CD14-positive monocyte (primary cell): ENCODE measurements at regions not wholly inside any gene's neighbourhood (a gene's known extent, or its start where the extent isn't known, plus 50 kb on each side); places are given as distances from the start of the nearest gene placed in this dataset.

ENCODE experiments used
- DNase-seq, 3 donors: peaks; one replicate each; pipeline ENCODE4 v3.0.0-alpha.2; 2011 to 2022
- H2AFZ ChIP-seq: 2 replicates; pipeline ENCODE4 v1.6.0; 2012; ENCODE audit warnings: mild to moderate bottlenecking, low read depth, low read length, inconsistent platforms; ENCODE audit not compliant: insufficient read depth, poor library complexity, severe bottlenecking
- H3K27ac ChIP-seq, 2 donors: 1 replicate in 1 of 2; 2 replicates in 1 of 2; pipeline ENCODE4 v1.5.1; 2012 to 2013; ENCODE audit warnings: low read length in 2 of 2, control low read depth in 1 of 2, inconsistent platforms in 1 of 2, low read depth in 1 of 2, mild to moderate bottlenecking in 1 of 2
- H3K27me3 ChIP-seq, 2 donors: one replicate each; pipeline versions ENCODE4 v1.6.0 to v1.6.1; 2011 to 2013; ENCODE audit warnings: low read length in 2 of 2; ENCODE audit not compliant: control insufficient read depth in 2 of 2, insufficient read depth in 2 of 2
- H3K36me3 ChIP-seq, 2 donors: replicated peaks in 1 of 2; 1 replicate in 1 of 2; 2 replicates in 1 of 2; pipeline versions ENCODE4 v1.5.1 to v1.6.1; 2012 to 2013; ENCODE audit warnings: low read length in 2 of 2, control low read depth in 1 of 2, inconsistent platforms in 1 of 2, mild to moderate bottlenecking in 1 of 2; ENCODE audit not compliant: insufficient read depth in 2 of 2, control insufficient read depth in 1 of 2
- H3K4me1 ChIP-seq, 2 donors: 1 replicate in 1 of 2; 2 replicates in 1 of 2; pipeline versions ENCODE4 v1.5.1 to v1.6.1; 2012 to 2013; ENCODE audit warnings: low read length in 2 of 2, control low read depth in 1 of 2, inconsistent platforms in 1 of 2, mild to moderate bottlenecking in 1 of 2, moderate library complexity in 1 of 2; ENCODE audit not compliant: insufficient read depth in 2 of 2, control insufficient read depth in 1 of 2
- H3K4me2 ChIP-seq: replicated peaks from 2 replicates; pipeline ENCODE3; 2012; ENCODE audit warnings: low read length, moderate library complexity, mild to moderate bottlenecking; ENCODE audit not compliant: poor library complexity, severe bottlenecking; ENCODE audit errors: extremely low read depth
- H3K4me3 ChIP-seq, 3 experiments: fragments of 200-600 bp in 1 of 3; sonication (generic) in 1 of 3; replicated peaks in 1 of 3; 1 replicate in 2 of 3; 2 replicates in 1 of 3; pipeline ENCODE4 v1.5.1; 2011 to 2013; ENCODE audit warnings: low read length in 3 of 3, mild to moderate bottlenecking in 3 of 3, control low read depth in 2 of 3, low read depth in 2 of 3, inconsistent platforms in 1 of 3, moderate library complexity in 1 of 3
- H3K79me2 ChIP-seq: 2 replicates; pipeline ENCODE4 v1.6.0; 2012; ENCODE audit warnings: mild to moderate bottlenecking, control low read depth, inconsistent platforms, low read length, moderate library complexity; ENCODE audit not compliant: insufficient read depth
- H3K9ac ChIP-seq: 2 replicates; pipeline ENCODE4 v1.6.0; 2017; ENCODE audit warnings: low read length, mild to moderate bottlenecking; ENCODE audit not compliant: insufficient read depth, poor library complexity, severe bottlenecking
- H3K9me3 ChIP-seq, 2 donors: replicated peaks in 1 of 2; 1 replicate in 1 of 2; 2 replicates in 1 of 2; pipeline versions ENCODE4 v1.5.1 to v1.6.1; 2012 to 2013; ENCODE audit warnings: low read length in 2 of 2, control low read depth in 1 of 2; ENCODE audit not compliant: control insufficient read depth in 1 of 2, insufficient read depth in 1 of 2
- H4K20me1 ChIP-seq: 2 replicates; pipeline ENCODE4 v1.6.0; 2012; ENCODE audit warnings: mild to moderate bottlenecking, low read length, control low read depth, moderate library complexity; ENCODE audit not compliant: insufficient read depth
- H3K27ac Mint-ChIP-seq, 7 donors: one replicate each; pipeline ENCODE4 v1.8.0; 2020; ENCODE audit warnings: mild to moderate bottlenecking in 7 of 7, mixed read lengths in 7 of 7, moderate library complexity in 6 of 7, inconsistent platforms in 2 of 7
- H3K27me3 Mint-ChIP-seq, 3 donors: one replicate each; pipeline ENCODE4 v1.8.0; 2021 to 2022; ENCODE audit warnings: low read depth in 3 of 3, mild to moderate bottlenecking in 3 of 3, mixed read lengths in 3 of 3, moderate library complexity in 3 of 3, inconsistent platforms in 1 of 3
- H3K36me3 Mint-ChIP-seq, 2 donors: one replicate each; pipeline ENCODE4 v1.8.0; 2020; ENCODE audit warnings: mixed read lengths in 2 of 2, inconsistent platforms in 1 of 2, mild to moderate bottlenecking in 1 of 2
- H3K4me1 Mint-ChIP-seq: one replicate; pipeline ENCODE4 v1.8.0; 2020; ENCODE audit warnings: mild to moderate bottlenecking, mixed read lengths
- H3K4me3 Mint-ChIP-seq, 2 donors: one replicate each; pipeline ENCODE4 v1.8.0; 2020; ENCODE audit warnings: mild to moderate bottlenecking in 2 of 2, mixed read lengths in 2 of 2, moderate library complexity in 1 of 2
- H3K9me3 Mint-ChIP-seq, 7 donors: one replicate each; pipeline ENCODE4 v1.8.0; 2020 to 2022; ENCODE audit warnings: mixed read lengths in 7 of 7, mild to moderate bottlenecking in 6 of 7, moderate library complexity in 6 of 7, inconsistent platforms in 2 of 7
- WGBS: methylation state at CpG from one replicate; pipeline ENCODE4 v1.1.5; 2013; ENCODE audit warnings: missing lambda C conversion rate; ENCODE audit not compliant: insufficient coverage; 5-methylcytosine and 5-hydroxymethylcytosine counted together
- intact Hi-C, 2 donors: fragments of 100-400 bp; cut with micrococcal nuclease; formaldehyde crosslinking; loops; one replicate each; pipeline versions ENCODE4 v1.15.0 to v1.15.1; 2023
- TF ChIP-seq, protein P1 (sequence below): fragments of 200-600 bp; IDR thresholded peaks from one replicate; pipeline ENCODE4 v1.8.0; 2022; ENCODE audit warnings: antibody characterized with exemption, mild to moderate bottlenecking

DNA sequence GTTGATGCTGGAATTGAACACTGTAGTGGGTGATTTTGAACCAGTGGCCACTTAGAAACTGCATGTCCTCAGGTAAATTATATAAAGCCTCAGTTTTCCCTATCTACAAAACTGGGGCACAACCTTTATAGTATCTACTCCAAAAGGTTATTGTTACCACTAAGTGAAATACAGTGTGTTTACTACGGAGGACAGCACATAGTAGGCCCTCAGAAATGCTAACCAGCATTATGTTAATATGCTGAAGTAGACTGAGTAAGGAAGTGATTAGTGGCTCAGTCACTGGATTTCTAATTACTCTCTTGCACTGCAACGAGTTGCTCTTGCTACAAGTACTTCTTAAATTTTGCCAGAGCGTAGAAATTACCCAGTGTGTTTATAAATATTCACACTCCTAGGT is 139.5 kb downstream of the HAUS1 start:
- TF ChIP-seq, protein P1, sequence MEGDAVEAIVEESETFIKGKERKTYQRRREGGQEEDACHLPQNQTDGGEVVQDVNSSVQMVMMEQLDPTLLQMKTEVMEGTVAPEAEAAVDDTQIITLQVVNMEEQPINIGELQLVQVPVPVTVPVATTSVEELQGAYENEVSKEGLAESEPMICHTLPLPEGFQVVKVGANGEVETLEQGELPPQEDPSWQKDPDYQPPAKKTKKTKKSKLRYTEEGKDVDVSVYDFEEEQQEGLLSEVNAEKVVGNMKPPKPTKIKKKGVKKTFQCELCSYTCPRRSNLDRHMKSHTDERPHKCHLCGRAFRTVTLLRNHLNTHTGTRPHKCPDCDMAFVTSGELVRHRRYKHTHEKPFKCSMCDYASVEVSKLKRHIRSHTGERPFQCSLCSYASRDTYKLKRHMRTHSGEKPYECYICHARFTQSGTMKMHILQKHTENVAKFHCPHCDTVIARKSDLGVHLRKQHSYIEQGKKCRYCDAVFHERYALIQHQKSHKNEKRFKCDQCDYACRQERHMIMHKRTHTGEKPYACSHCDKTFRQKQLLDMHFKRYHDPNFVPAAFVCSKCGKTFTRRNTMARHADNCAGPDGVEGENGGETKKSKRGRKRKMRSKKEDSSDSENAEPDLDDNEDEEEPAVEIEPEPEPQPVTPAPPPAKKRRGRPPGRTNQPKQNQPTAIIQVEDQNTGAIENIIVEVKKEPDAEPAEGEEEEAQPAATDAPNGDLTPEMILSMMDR, result no peak
- H3K4me2 ChIP-seq, result no peak overlapping the region
- H3K9ac ChIP-seq, result no peak overlapping the region
- no peaks in the 10 kb centered on the region for H3K4me1 ChIP-seq
- peaks cover 12 to 13% of the 10 kb centered on the region in 2 donors for H3K36me3 Mint-ChIP-seq
- H3K4me3 Mint-ChIP-seq, result no peak overlapping the region
- no peak for DNase-seq
- H3K27me3 ChIP-seq, result no peaks in the 10 kb centered on the region
- H3K4me1 Mint-ChIP-seq, result peaks cover 4% of the 10 kb centered on the region
- H3K27ac ChIP-seq, result peak overlapping the region in 1 of 2 donors; percentile 44
- H3K27ac Mint-ChIP-seq, result no peak overlapping the region
- intact Hi-C loops, result no loop called here
- no peaks in the 10 kb centered on the region for H3K9me3 Mint-ChIP-seq
- peaks cover 37% of the 10 kb centered on the region for H4K20me1 ChIP-seq
- peaks cover 67% of the 10 kb centered on the region for H3K79me2 ChIP-seq
- H3K27me3 Mint-ChIP-seq, result peaks cover 0 to 2% (median 0%) of the 10 kb centered on the region in 3 donors
- H3K4me3 ChIP-seq, result no peak overlapping the region
- H2AFZ ChIP-seq, result no peak overlapping the region
- no CpG with 5 or more reads among the region's 3 CpGs for WGBS
- no peaks in the 10 kb centered on the region for H3K9me3 ChIP-seq
- H3K36me3 ChIP-seq, result peaks cover 0 to 10% of the 10 kb centered on the region in 2 donors

DNA sequence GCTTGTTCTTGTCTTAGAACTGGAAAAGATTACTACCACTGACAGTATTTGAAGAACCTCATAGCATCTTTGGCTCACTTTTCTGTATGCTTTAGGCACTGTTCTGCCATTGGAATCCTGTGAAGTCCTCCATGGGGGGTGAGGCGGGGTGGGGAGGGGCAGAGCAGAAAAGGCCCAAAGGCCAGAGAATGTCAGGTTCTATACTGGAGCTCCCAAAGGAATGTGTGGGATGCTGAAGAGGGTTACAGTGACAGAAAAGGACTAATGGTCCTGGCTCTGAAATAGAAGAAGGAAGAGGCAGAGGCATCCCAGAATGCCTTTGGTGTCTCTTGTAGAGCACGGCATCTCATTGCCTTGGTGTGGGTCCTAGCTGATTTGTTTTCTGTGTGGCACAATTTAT is 141.9 kb downstream of the HAUS1 start:
- Histone ChIP-seq H3K27me3 (no peaks in the 10 kb centered on the region), H3K4me1 (peaks cover 17 to 20% of the 10 kb centered on the region in 2 donors), H3K9ac (no peak overlapping the region), H3K9me3 (no peaks in the 10 kb centered on the region), H4K20me1 (peaks cover 28% of the 10 kb centered on the region), H3K4me3 (no peak overlapping the region), H3K4me2 (no peak overlapping the region), H2AFZ (no peak overlapping the region), H3K27ac (peak overlapping the region in 1 of 2 donors; percentile 17), H3K79me2 (peaks cover 72% of the 10 kb centered on the region), H3K36me3 (no peaks in the 10 kb centered on the region)
- H3K4me3 Mint-ChIP-seq, result no peak overlapping the region
- H3K27me3 Mint-ChIP-seq, result peaks cover 0 to 3% (median 1%) of the 10 kb centered on the region in 3 donors
- H3K9me3 Mint-ChIP-seq, result no peaks in the 10 kb centered on the region
- no peak overlapping the region for H3K27ac Mint-ChIP-seq
- whole genome bisulfite sequencing, result 100% methylated on average over 2 of the region's 2 CpGs
- intact Hi-C loops, result no loop called here
- H3K36me3 Mint-ChIP-seq, result peaks cover 5% of the 10 kb centered on the region in 2 donors
- H3K4me1 Mint-ChIP-seq, result peaks cover 27% of the 10 kb centered on the region
- TF ChIP-seq, protein P1, result no peak
- no peak for DNase-seq
